ENCODE measurements at regions not wholly inside any gene's neighbourhood (a gene's known extent, or its start where the extent isn't known, plus 50 kb on each side); places are given as distances from the start of the nearest gene placed in this dataset.

GRCh38 chr2:194491409-194492115 is 1165.5 kb upstream of the SLC39A10 start:
- H3K36me3 Mint-ChIP-seq, result no peaks in the 10 kb centered on the region
- ChIA-PET CTCF (no interaction called here), POLR2A (no interaction called here)
- no peak overlapping the region for H3K4me3 Mint-ChIP-seq
- no peaks in the 10 kb centered on the region for H3K9me3 Mint-ChIP-seq
- no peak for TF ChIP-seq MXD4 (CRISPR knock-in tag; IDR thresholded peaks at IDR 0.05; ENCODE audit: borderline replicate concordance)
- TF ChIP-seq EMX1 (CRISPR knock-in tag; IDR thresholded peaks at IDR 0.05), result no peak
- no peak for TF ChIP-seq TEAD4 (CRISPR knock-in tag; IDR thresholded peaks at IDR 0.05)
- TF ChIP-seq, protein P1, sequence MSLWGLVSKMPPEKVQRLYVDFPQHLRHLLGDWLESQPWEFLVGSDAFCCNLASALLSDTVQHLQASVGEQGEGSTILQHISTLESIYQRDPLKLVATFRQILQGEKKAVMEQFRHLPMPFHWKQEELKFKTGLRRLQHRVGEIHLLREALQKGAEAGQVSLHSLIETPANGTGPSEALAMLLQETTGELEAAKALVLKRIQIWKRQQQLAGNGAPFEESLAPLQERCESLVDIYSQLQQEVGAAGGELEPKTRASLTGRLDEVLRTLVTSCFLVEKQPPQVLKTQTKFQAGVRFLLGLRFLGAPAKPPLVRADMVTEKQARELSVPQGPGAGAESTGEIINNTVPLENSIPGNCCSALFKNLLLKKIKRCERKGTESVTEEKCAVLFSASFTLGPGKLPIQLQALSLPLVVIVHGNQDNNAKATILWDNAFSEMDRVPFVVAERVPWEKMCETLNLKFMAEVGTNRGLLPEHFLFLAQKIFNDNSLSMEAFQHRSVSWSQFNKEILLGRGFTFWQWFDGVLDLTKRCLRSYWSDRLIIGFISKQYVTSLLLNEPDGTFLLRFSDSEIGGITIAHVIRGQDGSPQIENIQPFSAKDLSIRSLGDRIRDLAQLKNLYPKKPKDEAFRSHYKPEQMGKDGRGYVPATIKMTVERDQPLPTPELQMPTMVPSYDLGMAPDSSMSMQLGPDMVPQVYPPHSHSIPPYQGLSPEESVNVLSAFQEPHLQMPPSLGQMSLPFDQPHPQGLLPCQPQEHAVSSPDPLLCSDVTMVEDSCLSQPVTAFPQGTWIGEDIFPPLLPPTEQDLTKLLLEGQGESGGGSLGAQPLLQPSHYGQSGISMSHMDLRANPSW (CRISPR knock-in tag; conservative IDR thresholded peaks at IDR 0.05; ENCODE audit: low read depth), result no peak
- TF ChIP-seq JAZF1 (CRISPR knock-in tag; IDR thresholded peaks at IDR 0.05), result no peak
- no peak for TF ChIP-seq ELF4 (CRISPR knock-in tag; IDR thresholded peaks at IDR 0.05; ENCODE audit: low read depth)
- TF ChIP-seq JUN (CRISPR knock-in tag; IDR thresholded peaks at IDR 0.05), result no peak
- TF ChIP-seq, protein P2, sequence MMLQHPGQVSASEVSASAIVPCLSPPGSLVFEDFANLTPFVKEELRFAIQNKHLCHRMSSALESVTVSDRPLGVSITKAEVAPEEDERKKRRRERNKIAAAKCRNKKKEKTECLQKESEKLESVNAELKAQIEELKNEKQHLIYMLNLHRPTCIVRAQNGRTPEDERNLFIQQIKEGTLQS (CRISPR knock-in tag; conservative IDR thresholded peaks at IDR 0.05), result no peak
- TF ChIP-seq FOXP1 (CRISPR knock-in tag; IDR thresholded peaks at IDR 0.05; ENCODE audit: borderline replicate concordance), result no peak
- TF ChIP-seq AFF4 (CRISPR knock-in tag; IDR thresholded peaks at IDR 0.05; ENCODE audit: borderline replicate concordance), result no peak
- no peak for TF ChIP-seq TEAD1 (CRISPR knock-in tag; IDR thresholded peaks at IDR 0.05)
- TF ChIP-seq ZNF138 (CRISPR knock-in tag; conservative IDR thresholded peaks at IDR 0.05), result no peak
- no peak for TF ChIP-seq ZNF423 (CRISPR knock-in tag; IDR thresholded peaks at IDR 0.05)
- TF ChIP-seq, protein P3, sequence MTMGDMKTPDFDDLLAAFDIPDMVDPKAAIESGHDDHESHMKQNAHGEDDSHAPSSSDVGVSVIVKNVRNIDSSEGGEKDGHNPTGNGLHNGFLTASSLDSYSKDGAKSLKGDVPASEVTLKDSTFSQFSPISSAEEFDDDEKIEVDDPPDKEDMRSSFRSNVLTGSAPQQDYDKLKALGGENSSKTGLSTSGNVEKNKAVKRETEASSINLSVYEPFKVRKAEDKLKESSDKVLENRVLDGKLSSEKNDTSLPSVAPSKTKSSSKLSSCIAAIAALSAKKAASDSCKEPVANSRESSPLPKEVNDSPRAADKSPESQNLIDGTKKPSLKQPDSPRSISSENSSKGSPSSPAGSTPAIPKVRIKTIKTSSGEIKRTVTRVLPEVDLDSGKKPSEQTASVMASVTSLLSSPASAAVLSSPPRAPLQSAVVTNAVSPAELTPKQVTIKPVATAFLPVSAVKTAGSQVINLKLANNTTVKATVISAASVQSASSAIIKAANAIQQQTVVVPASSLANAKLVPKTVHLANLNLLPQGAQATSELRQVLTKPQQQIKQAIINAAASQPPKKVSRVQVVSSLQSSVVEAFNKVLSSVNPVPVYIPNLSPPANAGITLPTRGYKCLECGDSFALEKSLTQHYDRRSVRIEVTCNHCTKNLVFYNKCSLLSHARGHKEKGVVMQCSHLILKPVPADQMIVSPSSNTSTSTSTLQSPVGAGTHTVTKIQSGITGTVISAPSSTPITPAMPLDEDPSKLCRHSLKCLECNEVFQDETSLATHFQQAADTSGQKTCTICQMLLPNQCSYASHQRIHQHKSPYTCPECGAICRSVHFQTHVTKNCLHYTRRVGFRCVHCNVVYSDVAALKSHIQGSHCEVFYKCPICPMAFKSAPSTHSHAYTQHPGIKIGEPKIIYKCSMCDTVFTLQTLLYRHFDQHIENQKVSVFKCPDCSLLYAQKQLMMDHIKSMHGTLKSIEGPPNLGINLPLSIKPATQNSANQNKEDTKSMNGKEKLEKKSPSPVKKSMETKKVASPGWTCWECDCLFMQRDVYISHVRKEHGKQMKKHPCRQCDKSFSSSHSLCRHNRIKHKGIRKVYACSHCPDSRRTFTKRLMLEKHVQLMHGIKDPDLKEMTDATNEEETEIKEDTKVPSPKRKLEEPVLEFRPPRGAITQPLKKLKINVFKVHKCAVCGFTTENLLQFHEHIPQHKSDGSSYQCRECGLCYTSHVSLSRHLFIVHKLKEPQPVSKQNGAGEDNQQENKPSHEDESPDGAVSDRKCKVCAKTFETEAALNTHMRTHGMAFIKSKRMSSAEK (CRISPR knock-in tag; IDR thresholded peaks at IDR 0.05; ENCODE audit: borderline replicate concordance), result no peak
- TF ChIP-seq, protein P4, sequence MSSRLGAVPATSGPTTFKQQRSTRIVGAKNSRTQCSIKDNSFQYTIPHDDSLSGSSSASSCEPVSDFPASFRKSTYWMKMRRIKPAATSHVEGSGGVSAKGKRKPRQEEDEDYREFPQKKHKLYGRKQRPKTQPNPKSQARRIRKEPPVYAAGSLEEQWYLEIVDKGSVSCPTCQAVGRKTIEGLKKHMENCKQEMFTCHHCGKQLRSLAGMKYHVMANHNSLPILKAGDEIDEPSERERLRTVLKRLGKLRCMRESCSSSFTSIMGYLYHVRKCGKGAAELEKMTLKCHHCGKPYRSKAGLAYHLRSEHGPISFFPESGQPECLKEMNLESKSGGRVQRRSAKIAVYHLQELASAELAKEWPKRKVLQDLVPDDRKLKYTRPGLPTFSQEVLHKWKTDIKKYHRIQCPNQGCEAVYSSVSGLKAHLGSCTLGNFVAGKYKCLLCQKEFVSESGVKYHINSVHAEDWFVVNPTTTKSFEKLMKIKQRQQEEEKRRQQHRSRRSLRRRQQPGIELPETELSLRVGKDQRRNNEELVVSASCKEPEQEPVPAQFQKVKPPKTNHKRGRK (CRISPR knock-in tag; IDR thresholded peaks at IDR 0.05; ENCODE audit: borderline replicate concordance), result no peak
- no peak for TF ChIP-seq GABPB1 (CRISPR knock-in tag; IDR thresholded peaks at IDR 0.05)
- H3K4me1 Mint-ChIP-seq, result no peaks in the 10 kb centered on the region
- ATAC-seq (no peak), DNase-seq (ENCODE audit: low spot score) (no peak)
- H3K27me3 Mint-ChIP-seq (ENCODE audit: low read depth), result no peaks in the 10 kb centered on the region
- no peak overlapping the region for H3K27ac Mint-ChIP-seq

All from WTC11 (cell line).